IPS-18c (cell line): ENCODE measurements at regions not wholly inside any gene's neighbourhood (a gene's known extent, or its start where the extent isn't known, plus 50 kb on each side); places are given as distances from the start of the nearest gene placed in this dataset.
"Not testable (repeated sequence)": the region's sequence is repeated elsewhere in the genome, so short reads cannot be mapped to it uniquely, and the experiment has no call there.

Experiments used
- H3K4me3 ChIP-seq: 2 replicates; pipeline ENCODE4 v1.7.0; 2013; ENCODE audit warnings: low read depth, mild to moderate bottlenecking, low read length, moderate library complexity; ENCODE audit not compliant: insufficient read depth
- H3K9me3 ChIP-seq: one replicate; pipeline ENCODE4 v1.6.1; 2013; ENCODE audit warnings: mild to moderate bottlenecking, low read length, moderate library complexity; ENCODE audit not compliant: control insufficient read depth, insufficient read depth

GRCh38 chr20:4469910-4470309 is 216.3 kb upstream of the PRNP start:
- no peaks in the 10 kb centered on the region for H3K9me3 ChIP-seq
- no peak overlapping the region for H3K4me3 ChIP-seq

- Histone ChIP-seq H3K9me3 (no peaks in the 10 kb centered on the region), H3K4me3 (no peak overlapping the region)
Measured at GRCh38 chr20:4468114-4468513, 218.1 kb upstream of the PRNP start.

DNA sequence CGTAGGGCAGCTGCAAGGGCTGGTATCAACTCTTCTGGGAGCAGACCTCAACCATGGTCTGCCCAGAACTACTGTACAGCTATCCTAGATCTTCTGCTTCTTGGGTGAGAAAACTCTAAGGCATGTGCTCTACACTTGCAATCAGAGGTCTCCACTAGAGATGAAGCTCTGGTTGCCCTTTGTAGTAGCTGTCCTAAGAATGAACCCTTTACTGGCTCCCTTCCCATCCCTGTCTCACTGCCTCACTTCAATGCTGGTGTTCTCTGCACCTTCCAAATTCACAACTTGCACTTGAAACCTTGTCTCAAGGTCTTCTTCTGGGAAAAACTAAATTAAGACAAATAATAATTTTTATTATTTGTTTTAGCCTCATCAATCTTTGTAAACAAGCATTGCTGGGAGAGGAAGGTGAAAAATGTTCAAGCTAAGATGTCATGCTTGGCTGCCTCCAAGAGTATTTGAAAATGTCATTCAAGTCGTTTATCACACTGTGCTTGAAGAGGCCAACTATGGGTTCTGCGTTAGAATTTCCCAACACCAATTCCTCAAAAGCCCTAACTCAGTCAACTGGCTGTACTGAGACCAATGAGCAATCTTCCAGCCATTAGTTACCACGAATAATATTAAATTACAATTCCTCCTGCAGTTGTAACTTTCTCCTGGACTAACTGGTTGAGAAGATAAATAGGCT is 216.9 kb upstream of the ADRA1D start:
- no peaks in the 10 kb centered on the region for H3K9me3 ChIP-seq
- no peak overlapping the region for H3K4me3 ChIP-seq

- Histone ChIP-seq H3K4me3 (no peak overlapping the region), H3K9me3 (no peaks in the 10 kb centered on the region)
Measured at GRCh38 chr20:4465212-4465611, 216.1 kb upstream of the ADRA1D start.

DNA sequence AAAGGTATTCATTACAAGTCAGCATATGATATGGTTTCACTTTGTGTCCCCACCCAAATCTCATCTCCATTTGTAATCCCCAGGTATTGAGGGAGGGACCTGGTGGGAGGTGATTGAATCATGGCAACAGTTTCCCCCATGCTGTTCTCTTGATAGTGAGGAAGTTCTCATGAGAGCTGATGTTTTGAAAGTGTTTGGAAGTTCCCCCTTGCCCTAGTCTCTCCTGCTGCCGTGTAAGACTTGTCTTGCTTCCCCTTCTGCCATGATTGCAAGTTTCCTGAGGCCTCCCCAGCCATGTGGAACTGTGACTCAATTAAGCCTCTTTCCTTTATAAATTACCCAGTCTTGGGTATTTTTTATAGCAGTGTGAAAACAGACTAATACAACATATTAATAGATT is 213.7 kb upstream of the ADRA1D start:
- not testable (repeated sequence) for H3K9me3 ChIP-seq, H3K4me3 ChIP-seq

GRCh38 chr20:4459081-4459480 is 210.0 kb upstream of the ADRA1D start:
- H3K9me3 ChIP-seq = no peaks in the 10 kb centered on the region
- no peak overlapping the region for H3K4me3 ChIP-seq

DNA sequence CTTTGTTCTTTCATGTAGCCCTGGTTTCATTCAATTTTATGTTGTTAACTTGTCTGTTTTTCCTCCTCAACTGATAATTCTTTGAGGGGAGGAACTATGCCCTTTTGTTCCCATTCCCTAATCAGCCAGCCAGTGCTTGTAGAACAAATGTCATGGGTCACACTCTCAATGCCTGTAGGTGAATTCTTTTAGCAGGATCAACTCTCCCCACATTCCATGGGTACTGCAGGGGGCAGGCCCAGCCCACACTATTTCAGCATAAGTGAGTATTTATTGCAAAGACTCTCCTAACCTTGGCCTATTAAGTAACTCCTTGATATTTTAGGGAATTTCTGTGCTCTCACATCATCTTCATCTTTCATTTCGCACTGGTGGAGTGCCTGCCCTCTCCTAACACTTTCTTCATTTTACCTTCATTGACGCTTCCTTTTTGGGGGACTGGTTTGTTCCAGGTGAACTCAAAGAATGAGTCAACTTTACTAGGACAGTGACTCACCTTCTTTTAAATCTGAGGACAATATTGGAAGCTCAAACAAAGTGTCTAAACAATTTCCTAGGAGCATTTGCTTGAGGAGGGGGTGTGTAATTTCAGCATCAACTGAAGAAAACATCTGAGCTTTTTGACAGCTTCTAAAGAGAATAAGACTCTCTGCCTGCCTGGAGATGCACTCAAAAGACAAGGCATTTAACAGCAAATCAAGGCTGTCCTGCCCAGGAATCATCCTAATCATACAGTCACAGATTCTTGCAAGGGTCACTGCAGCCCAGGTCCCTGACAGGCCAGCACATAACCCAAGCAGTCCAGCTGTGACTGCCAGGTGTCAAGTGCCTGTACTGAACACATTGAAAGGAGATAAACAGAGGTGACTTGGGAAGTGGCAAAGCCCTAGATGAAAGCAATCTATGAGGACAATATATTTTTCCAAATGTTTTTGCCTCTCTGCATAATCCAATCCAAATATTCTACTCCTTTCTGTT is 208.8 kb upstream of the ADRA1D start:
- H3K4me3 ChIP-seq = no peak overlapping the region
- no peaks in the 10 kb centered on the region for H3K9me3 ChIP-seq

GRCh38 chr20:4455996-4456395 is 206.9 kb upstream of the ADRA1D start:
- H3K4me3 ChIP-seq = no peak overlapping the region
- no peaks in the 10 kb centered on the region for H3K9me3 ChIP-seq

DNA sequence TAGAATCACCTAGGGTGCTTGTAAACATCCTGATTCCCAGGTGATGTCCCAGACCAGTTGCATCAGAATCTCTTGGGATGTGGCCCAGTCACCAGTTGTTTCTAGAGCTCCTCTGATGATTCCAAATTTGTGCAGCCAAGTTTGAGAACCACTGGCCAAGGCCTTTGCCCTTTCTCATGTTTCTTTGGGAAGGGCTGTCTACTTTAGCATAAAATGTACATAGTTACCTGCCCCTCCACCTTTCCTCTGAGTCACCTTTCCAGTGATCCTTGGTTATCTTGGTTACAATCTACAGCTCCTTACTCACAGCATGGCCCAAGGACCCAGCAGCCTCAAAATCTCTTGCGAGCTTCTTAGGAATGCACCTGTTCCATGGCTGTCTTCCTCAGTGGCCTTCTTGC is 206.2 kb upstream of the ADRA1D start:
- Histone ChIP-seq H3K4me3 (no peak overlapping the region), H3K9me3 (no peaks in the 10 kb centered on the region)

- Histone ChIP-seq H3K9me3 (no peaks in the 10 kb centered on the region), H3K4me3 (no peak overlapping the region)
Measured at GRCh38 chr20:4454111-4454510, 205.0 kb upstream of the ADRA1D start.

- no peaks in the 10 kb centered on the region for H3K9me3 ChIP-seq
- H3K4me3 ChIP-seq = no peak overlapping the region
Measured at GRCh38 chr20:4453359-4453758, 204.3 kb upstream of the ADRA1D start.

GRCh38 chr20:4451487-4452081 is 202.5 kb upstream of the ADRA1D start:
- Histone ChIP-seq H3K9me3 (no peaks in the 10 kb centered on the region), H3K4me3 (no peak overlapping the region)

DNA sequence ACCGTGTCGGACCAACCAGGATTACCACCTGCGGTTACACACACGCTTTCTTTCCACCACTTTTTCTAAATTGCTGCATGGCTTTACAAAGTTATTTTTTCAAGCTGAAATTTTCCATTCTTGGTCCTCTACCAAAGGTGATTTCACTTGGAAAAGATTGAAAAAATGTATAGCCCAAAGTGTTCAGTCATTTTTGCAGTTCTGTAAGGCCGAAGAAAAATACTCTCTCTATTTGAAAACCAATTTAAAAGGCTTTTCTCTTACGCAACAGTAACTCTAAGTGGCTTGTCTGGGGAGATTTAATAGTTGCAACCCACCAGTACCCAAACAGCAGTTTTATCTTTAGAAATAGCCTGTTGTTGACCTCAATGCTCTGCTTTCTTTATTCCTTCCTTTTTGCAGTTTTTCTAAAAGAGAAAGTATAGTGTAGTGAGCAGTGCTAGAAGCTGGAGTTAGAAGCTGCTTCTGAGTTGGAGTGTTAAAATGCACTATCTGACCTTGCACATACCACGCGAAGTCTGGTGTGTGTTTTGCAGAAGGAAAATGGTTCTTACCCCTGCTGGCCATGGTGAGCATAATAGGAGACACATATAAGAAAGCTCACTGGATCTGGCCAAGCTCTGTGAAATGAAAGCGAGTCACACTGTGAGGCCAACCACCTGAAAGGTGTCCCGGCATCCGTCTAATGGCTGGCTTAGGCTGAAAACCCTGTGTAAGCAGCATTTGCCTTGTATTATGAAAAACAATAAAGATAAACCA is 201.0 kb upstream of the ADRA1D start:
- Histone ChIP-seq H3K9me3 (peaks cover 4% of the 10 kb centered on the region), H3K4me3 (no peak overlapping the region)

GRCh38 chr20:4445784-4446183 is 196.7 kb upstream of the ADRA1D start:
- Histone ChIP-seq H3K9me3 (peaks cover 4% of the 10 kb centered on the region), H3K4me3 (no peak overlapping the region)

DNA sequence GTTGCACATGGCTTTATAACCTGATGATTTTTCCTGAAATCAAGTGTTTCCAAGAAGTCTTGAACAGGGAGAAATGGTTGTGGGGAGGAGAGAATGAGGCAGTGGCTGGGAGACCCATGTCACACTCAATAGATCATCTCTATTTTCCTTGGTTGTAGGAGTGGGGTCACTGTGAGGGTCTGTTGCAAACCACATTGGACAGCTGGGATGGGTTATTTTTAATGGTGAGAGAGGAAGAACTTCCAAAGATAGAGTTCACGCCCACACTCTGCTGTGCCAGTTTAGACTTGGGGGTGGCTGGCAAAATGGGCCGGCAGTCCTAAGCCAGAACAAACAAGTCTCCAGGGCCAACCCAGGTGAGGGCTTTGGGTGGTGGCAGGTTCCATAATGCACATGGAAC is 196.2 kb upstream of the ADRA1D start:
- Histone ChIP-seq H3K9me3 (peaks cover 4% of the 10 kb centered on the region), H3K4me3 (no peak overlapping the region)

DNA sequence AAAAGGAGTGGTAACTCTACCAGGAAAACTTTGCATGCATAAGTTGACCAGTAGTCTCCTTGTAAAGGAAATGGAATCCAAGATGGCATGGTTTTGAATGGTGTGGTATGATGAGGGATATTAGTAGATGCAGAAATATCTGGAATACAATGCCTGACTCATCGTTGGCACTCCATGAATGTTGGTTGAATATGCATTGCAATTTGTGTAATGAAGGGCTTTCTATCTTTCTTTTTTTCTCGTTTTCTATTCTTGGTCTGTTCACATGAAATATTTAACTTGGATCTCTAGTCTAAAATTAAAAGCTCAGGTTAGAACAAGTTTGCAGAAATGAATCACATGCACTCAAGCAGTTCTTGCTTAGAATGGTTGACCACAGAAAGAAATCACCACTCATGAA is 195.3 kb upstream of the ADRA1D start:
- Histone ChIP-seq H3K4me3 (no peak overlapping the region), H3K9me3 (peaks cover 4% of the 10 kb centered on the region)

DNA sequence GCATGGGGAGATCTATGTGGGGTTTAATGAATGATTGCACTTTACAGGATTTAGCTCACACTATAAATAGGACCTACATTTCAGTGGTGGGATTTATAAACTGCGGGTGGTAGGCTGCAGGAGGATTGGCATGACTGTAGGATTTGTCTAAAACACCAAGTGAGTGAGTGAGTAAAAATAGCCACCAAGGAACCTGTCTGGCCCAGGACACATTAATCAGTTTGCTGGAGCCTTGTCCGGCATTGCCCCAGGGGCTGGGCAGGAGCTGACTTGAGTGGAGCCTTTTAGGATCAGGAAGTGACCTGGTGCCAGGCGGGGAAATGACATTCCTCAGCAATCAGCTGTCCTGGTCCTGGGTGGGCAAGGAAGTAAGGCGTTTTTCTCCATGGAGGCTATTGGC is 193.9 kb upstream of the ADRA1D start:
- H3K4me3 ChIP-seq = no peak overlapping the region
- H3K9me3 ChIP-seq = peaks cover 4% of the 10 kb centered on the region
